ENCODE measurements at regions not wholly inside any gene's neighbourhood (a gene's known extent, or its start where the extent isn't known, plus 50 kb on each side); places are given as distances from the start of the nearest gene placed in this dataset.

GRCh38 chr1:38125837-38126520 lies 79.4 kb upstream of the POU3F1 start:
- DNase-seq, result no peak

DNA sequence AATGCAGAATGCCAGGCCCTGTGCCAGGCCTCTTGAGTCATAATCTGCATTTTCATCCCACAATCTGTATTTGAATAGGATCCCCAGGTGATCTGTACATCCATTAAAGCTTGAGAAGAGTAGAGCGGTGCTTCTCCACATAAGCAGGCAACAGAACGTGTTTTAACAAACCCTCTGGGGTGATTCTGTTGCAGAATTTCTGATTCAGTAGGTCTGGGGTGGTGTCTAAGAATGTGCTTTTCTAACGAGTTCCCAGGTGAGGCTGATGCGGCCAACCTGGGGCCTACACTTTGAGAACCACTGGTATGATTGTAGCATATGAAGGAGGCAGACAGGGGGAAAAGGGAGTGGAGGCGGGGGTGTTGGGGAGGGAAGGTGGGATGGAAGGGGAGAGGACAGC lies 78.4 kb upstream of the POU3F1 start:
- DNase-seq, result no peak

- no peak for DNase-seq
Observed at GRCh38 chr1:38123356-38124135, 77.0 kb upstream of the POU3F1 start.

DNA sequence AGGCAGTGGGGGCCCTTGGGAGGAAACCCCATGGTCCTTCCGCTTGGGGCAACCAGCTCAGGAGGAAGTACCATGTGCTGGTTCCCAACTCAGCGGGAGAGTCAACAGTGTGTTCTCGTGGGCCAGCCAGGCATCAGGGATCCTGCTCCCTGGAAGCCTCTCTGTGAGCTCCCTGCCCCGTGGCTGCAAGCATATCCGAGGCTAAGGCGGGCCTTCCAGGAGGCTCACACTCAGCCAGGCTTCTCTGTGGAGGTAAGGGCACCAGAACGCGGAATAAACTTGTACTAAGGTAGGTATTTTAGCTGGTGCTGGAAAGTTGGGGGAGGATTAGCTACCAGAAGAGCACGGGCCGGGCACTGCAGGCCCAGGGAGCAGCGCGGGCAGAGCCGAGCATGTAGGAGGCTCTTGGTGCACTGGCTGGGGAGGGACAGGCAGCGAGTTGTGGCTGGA lies 74.7 kb upstream of the POU3F1 start:
- DNase-seq, result no peak

DNA sequence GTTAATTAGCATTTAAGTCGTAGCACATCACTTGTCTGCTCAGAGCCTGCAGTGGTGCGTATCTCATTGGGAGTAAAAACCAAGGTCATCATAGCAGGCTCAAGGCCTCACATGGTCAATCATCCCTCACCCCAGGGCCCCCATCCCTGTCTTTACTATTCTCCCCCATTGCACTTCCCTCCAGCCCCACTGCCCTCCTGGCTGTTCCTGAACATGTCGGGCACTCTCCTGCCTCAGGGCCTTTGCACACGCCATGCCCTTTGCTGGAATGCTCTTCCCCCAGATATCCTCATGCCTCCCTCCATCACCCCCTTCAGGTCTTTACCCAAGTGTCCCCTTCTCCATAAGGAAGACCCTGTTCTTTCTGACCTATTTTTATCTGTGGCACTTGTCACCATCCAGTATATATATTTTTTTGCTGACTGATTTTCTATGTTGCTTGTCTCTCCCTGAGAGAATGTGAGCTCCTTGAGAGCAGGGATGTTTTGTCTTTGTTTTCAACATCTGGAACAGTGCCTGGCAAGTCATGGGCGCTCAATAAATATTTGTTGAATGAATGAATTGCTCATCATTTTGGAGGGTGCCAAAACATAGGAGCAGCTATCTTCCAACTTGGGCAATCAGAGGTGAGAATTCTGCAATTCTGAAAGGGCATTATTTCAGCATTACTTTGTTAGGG lies 74.1 kb upstream of the POU3F1 start:
- DNase-seq, result no peak

GRCh38 chr1:38118976-38119375 lies 72.4 kb upstream of the POU3F1 start:
- DNase-seq, result no peak

- no peak for DNase-seq
Observed at GRCh38 chr1:38117444-38117887, 70.9 kb upstream of the POU3F1 start.

- DNase-seq, result no peak
Observed at GRCh38 chr1:38115682-38116202, 69.1 kb upstream of the POU3F1 start.

DNA sequence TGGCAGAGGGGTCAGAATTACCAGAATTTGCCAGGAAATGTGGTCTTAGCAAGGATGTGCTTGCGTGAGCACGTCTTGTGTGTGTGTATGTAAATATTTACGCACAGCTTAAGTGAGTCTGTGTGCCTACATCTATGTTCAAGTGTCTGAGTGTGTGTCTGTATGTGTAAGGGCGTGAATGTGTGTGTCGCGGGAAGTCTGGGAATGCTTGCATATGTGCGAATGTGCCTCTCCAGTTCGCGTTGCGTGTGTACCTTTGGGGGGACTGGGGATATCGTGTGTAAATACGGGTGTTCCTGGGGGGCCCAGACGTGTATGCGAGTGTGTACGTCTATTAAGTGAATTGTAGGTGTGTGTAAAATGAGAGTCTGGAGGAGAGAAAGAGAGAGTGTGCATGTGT lies 68.6 kb upstream of the POU3F1 start:
- DNase-seq, result no peak

- no peak for DNase-seq
Observed at GRCh38 chr1:38114241-38115026, 67.8 kb upstream of the POU3F1 start.

- no peak for DNase-seq
Observed at GRCh38 chr1:38113159-38113666, 66.6 kb upstream of the POU3F1 start.

DNA sequence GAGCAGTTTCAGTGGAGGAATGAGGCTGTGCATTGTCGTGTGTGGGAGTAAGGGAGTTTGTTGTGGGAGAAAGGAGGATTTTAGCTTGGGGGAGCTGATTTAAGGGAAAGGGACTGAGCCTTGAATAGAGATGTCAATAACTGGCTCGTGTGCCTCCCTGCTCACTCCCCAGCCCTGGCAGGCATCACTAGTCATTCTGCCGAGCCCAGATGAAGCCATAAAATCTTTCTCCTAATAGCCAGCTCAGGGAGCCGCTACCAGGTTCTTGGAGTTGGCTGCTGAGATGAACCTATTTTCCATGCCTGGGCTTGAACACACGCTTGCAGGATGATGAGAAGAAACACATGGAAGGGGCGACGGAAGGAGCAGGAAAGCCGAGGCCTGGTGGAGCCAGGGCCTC lies 65.0 kb upstream of the POU3F1 start:
- no peak for DNase-seq

DNA sequence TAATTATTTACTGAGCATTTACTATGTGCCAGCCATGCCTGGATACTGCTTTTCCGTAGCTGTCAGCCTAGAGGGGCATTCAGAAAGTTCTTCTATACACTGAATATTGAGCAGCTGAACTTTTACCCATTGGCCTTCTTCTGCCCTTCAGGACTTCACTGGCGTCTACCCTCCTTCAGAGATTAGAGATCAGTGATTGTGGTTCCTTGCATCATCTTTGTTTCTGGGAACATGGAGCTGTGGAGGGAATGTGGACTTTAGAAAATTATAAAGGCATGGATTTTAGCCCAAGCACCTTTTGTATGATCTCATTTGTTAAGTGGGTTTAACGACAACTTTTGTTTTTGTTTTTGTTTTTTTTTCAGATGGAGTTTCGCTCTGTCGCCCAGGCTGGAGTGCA lies 58.7 kb upstream of the POU3F1 start:
- DNase-seq, result no peak

- DNase-seq, result no peak
Observed at GRCh38 chr1:38102636-38103035, 56.0 kb upstream of the POU3F1 start.

- DNase-seq, result no peak
Observed at GRCh38 chr1:38101037-38101785, 54.6 kb upstream of the POU3F1 start.

DNA sequence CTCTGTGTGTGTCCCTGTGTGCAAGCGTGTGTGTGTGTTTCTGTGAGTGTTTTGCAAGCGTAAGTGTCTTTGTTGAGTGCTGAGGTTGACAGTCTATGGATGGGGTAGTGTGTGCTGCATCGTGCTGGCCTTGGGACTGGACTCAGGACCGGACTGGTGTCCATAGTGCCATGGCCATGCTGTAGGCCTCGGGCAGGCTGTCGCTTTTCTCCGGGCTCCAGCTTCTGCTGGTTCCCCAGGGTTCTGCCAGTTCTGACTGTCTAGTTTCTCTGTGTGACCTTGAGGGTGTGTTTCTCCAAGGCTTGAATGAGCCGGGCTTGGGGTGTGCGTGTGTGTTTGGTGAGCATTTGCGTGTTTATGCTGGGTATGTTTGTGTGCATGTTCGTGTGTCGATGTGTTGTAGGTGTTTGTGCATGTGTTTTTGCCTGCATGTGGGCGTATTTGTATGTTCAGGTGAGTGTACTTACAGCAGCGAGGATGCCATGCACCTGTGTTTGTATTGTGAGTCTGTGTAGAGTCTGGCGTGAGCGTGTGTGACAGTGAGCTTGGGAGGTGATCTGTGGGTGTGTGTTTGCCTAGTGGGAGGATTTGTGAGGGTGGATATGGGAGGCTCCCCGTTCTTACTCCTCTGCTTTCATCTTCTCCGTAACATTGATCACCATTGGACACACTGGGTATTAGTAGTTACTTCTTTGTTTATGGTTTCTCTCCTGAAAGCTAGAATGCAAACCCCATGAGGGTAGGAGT lies 51.7 kb upstream of the POU3F1 start:
- no peak for DNase-seq

GRCh38 chr1:38097284-38097898 lies 50.8 kb upstream of the POU3F1 start:
- DNase-seq, result no peak
